NB4 (cell line): ENCODE measurements at regions not wholly inside any gene's neighbourhood (a gene's known extent, or its start where the extent isn't known, plus 50 kb on each side); places are given as distances from the start of the nearest gene placed in this dataset.

Source experiments
- POLR2A ChIP-seq: IDR thresholded peaks from 2 replicates; pipeline ENCODE4 v1.6.1; 2011; ENCODE audit warnings: mild to moderate bottlenecking; ENCODE audit not compliant: insufficient read length; ENCODE audit errors: extremely low read depth
- TF ChIP-seq, protein P1 (sequence below): IDR thresholded peaks from one replicate; pipeline ENCODE4 v1.5.1; 2012; ENCODE audit warnings: low read depth, low read length
- TF ChIP-seq, protein P2 (sequence below): IDR thresholded peaks from 2 replicates; pipeline ENCODE4 v1.6.1; 2011; ENCODE audit warnings: low read depth, low read length

DNA sequence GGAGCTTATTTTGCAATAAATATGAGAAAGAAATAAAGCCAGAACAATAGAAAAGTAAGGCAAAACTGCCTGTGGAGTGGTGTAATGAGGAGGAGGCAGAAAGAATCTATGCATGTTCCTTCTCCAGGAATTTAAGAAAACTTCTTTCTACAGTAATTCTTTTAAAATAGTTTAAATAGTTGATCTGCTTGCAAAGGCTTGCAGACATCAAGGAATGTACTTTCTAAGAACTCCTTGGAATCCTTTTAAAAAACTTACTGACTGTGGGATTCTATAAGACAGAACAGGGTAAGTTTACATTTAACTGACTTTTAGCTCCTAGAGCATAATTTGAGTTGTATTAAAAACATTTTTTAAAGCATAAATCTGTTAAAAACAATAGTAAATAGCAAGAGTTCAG, 63.2 kb upstream of the ALB start:
- TF ChIP-seq, protein P1, sequence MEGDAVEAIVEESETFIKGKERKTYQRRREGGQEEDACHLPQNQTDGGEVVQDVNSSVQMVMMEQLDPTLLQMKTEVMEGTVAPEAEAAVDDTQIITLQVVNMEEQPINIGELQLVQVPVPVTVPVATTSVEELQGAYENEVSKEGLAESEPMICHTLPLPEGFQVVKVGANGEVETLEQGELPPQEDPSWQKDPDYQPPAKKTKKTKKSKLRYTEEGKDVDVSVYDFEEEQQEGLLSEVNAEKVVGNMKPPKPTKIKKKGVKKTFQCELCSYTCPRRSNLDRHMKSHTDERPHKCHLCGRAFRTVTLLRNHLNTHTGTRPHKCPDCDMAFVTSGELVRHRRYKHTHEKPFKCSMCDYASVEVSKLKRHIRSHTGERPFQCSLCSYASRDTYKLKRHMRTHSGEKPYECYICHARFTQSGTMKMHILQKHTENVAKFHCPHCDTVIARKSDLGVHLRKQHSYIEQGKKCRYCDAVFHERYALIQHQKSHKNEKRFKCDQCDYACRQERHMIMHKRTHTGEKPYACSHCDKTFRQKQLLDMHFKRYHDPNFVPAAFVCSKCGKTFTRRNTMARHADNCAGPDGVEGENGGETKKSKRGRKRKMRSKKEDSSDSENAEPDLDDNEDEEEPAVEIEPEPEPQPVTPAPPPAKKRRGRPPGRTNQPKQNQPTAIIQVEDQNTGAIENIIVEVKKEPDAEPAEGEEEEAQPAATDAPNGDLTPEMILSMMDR, result no peak
- no peak for TF ChIP-seq POLR2A
- TF ChIP-seq, protein P2, sequence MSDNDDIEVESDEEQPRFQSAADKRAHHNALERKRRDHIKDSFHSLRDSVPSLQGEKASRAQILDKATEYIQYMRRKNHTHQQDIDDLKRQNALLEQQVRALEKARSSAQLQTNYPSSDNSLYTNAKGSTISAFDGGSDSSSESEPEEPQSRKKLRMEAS, result no peak
